Prostate gland (tissue), 2 donors: ENCODE measurements at regions not wholly inside any gene's neighbourhood (a gene's known extent, or its start where the extent isn't known, plus 50 kb on each side); places are given as distances from the start of the nearest gene placed in this dataset.

ENCODE experiments used
- CTCF ChIP-seq, 4 experiments: fragments of 200-600 bp in 2 of 4; fragments of 450-650 bp in 2 of 4; sonication (generic) in 2 of 4; IDR thresholded peaks; 1 replicate in 3 of 4; 2 replicates in 1 of 4; pipeline ENCODE4 v1.5.1; 2016 to 2019; ENCODE audit warnings: antibody characterized with exemption in 4 of 4, mild to moderate bottlenecking in 2 of 4, moderate library complexity in 2 of 4
- POLR2A ChIP-seq: fragments of 450-650 bp; IDR thresholded peaks from one replicate; pipeline ENCODE4 v1.6.1; 2016; ENCODE audit warnings: antibody characterized with exemption, mild to moderate bottlenecking
- POLR2AphosphoS5 ChIP-seq: sonication (generic); formaldehyde crosslinking; IDR thresholded peaks from one replicate; pipeline ENCODE4 v1.6.1; 2017; ENCODE audit warnings: antibody characterized with exemption

- no peak for TF ChIP-seq CTCF (IDR thresholded peaks at IDR 0.05)
- no peak for TF ChIP-seq POLR2A
- TF ChIP-seq POLR2AphosphoS5: no peak
These were observed 125.8 kb upstream of the SNX2 start for GRCh38 chr5:122649080-122649479.
